GM12878 (cell line): ENCODE measurements at regions not wholly inside any gene's neighbourhood (a gene's known extent, or its start where the extent isn't known, plus 50 kb on each side); places are given as distances from the start of the nearest gene placed in this dataset.

ENCODE experiments used
- ATAC-seq: fragments of 200-7000 bp; cut with Tn5 transposase; 3 replicates; pipeline ENCODE4 v1.9.1; 2020; ENCODE audit warnings: mild to moderate bottlenecking, moderate library complexity
- BruUV-seq: library from RNA; stranded (reverse); fragments of 400-500 nt; replicated peaks from 2 replicates; lab custom pipeline; 2021; lab: Mats Ljungman, UMichigan
- CTCF ChIA-PET: fragments of 300-600 bp; sonication (Branson Sonifier 250); formaldehyde crosslinking; extraction: SDS; loops from one replicate; lab custom pipeline; 2021; ENCODE audit warnings: inconsistent platforms; lab: Yijun Ruan, JAX
- POLR2A ChIA-PET: fragments of 350-600 bp; formaldehyde crosslinking; extraction: SDS; loops from one replicate; lab custom pipeline; 2021; ENCODE audit warnings: inconsistent platforms; lab: Charles Lee
- RAD21 ChIA-PET: fragments of 300-600 bp; sonication (Branson Sonifier 250); formaldehyde crosslinking; loops from one replicate; lab custom pipeline; 2023; ENCODE audit warnings: antibody characterized with exemption; ENCODE audit not compliant: unreplicated experiment; lab: Charles Lee
- SMC1A ChIA-PET: fragments of 300-600 bp; sonication (Branson Sonifier 250); formaldehyde crosslinking; loops from one replicate; lab custom pipeline; 2023; ENCODE audit not compliant: unreplicated experiment, uncharacterized antibody; lab: Charles Lee
- DNase-seq: peaks from one replicate; pipeline ENCODE4 v3.0.0-alpha.2; 2011; ENCODE audit warnings: low read depth, low spot score
- FAIRE-seq: peaks from 3 replicates; lab custom pipeline; 2011; peaks lifted over from hg19 to GRCh38; lab: Jason Lieb, UNC
- H2AFZ ChIP-seq: 2 replicates; pipeline ENCODE4 v1.6.0; 2011; ENCODE audit warnings: low read depth, low read length, control low read depth; ENCODE audit not compliant: control insufficient read depth
- H3K27ac ChIP-seq: 2 replicates; pipeline ENCODE4 v1.5.1; 2011; ENCODE audit warnings: control low read depth; ENCODE audit not compliant: control insufficient read depth, insufficient read depth
- H3K27me3 ChIP-seq, 2 experiments: replicated peaks in 1 of 2; 2 replicates each; pipeline versions ENCODE4 v1.6.0 to v1.6.1; 2011; ENCODE audit warnings: low read length in 1 of 2; ENCODE audit not compliant: control insufficient read depth in 2 of 2, insufficient read depth in 2 of 2
- H3K36me3 ChIP-seq, 2 experiments: 2 replicates each; pipeline ENCODE4 v1.5.1; 2011; ENCODE audit warnings: low read length in 1 of 2; ENCODE audit not compliant: control insufficient read depth in 2 of 2, insufficient read depth in 2 of 2
- H3K4me1 ChIP-seq: 2 replicates; pipeline ENCODE4 v1.6.1; 2011; ENCODE audit warnings: mild to moderate bottlenecking, low read length, moderate library complexity, mixed read lengths; ENCODE audit not compliant: control insufficient read depth, insufficient read depth
- H3K4me2 ChIP-seq: 2 replicates; pipeline ENCODE4 v1.6.0; 2011; ENCODE audit warnings: control low read depth; ENCODE audit not compliant: control insufficient read depth, insufficient read depth
- H3K4me3 ChIP-seq: fragments of 200-600 bp; sonication (generic); 2 replicates; pipeline ENCODE4 v1.5.1; 2016
- H3K79me2 ChIP-seq: 2 replicates; pipeline ENCODE4 v1.6.0; 2011; ENCODE audit warnings: low read length; ENCODE audit not compliant: control insufficient read depth, insufficient read depth
- H3K9ac ChIP-seq: 2 replicates; pipeline ENCODE4 v1.8.0; 2011; ENCODE audit warnings: low read length, control low read depth, mixed read lengths; ENCODE audit not compliant: control insufficient read depth, insufficient read depth
- H3K9me3 ChIP-seq: replicated peaks from 3 replicates; pipeline ENCODE4 v1.5.1; 2011; ENCODE audit warnings: mild to moderate bottlenecking, low read length; ENCODE audit not compliant: control insufficient read depth, insufficient read depth
- H4K20me1 ChIP-seq: 2 replicates; pipeline ENCODE4 v1.6.0; 2011; ENCODE audit not compliant: control insufficient read depth, insufficient read depth
- HDAC2 ChIP-seq: fragments of 200-600 bp; sonication (generic); IDR thresholded peaks from 2 replicates; pipeline ENCODE4 v1.6.1; 2017
- LARP7 ChIP-seq: fragments of 450-650 bp; IDR thresholded peaks from 2 replicates; pipeline ENCODE4 v1.6.1; 2017; ENCODE audit warnings: mild to moderate bottlenecking
- RAD21 ChIP-seq: IDR thresholded peaks from 2 replicates; pipeline ENCODE4 v1.6.1; 2011; ENCODE audit warnings: mild to moderate bottlenecking, low read depth, low read length, moderate library complexity; ENCODE audit not compliant: insufficient read depth
- RCOR1 ChIP-seq: conservative IDR thresholded peaks from 2 replicates; pipeline ENCODE4 v1.6.1; 2012; ENCODE audit warnings: low read depth, low read length, improper control_type of control experiment
- SIX5 ChIP-seq: IDR thresholded peaks from 2 replicates; pipeline ENCODE4 v1.6.1; 2011; ENCODE audit warnings: mild to moderate bottlenecking, low read depth, low read length, moderate library complexity; ENCODE audit not compliant: severe bottlenecking
- TCF12 ChIP-seq: IDR thresholded peaks from 2 replicates; pipeline ENCODE4 v1.6.1; 2011; ENCODE audit warnings: low read depth, mild to moderate bottlenecking, low read length
- WGBS: methylation state at CpG from one replicate; pipeline ENCODE4 v1.1.6; 2016; ENCODE audit warnings: low lambda C conversion rate; ENCODE audit not compliant: insufficient replicate concordance, insufficient coverage; ENCODE audit errors: missing lambda C conversion rate; 5-methylcytosine and 5-hydroxymethylcytosine counted together
- in situ Hi-C: fragments of 300-500 bp; cut with MboI; formaldehyde crosslinking; loops from 9 replicates; pipeline ENCODE4 v1.14.3; 2018; ENCODE audit warnings: mixed read lengths
- intact Hi-C: fragments of 100-400 bp; cut with micrococcal nuclease; formaldehyde crosslinking; loops from one replicate; pipeline ENCODE4 v1.14.2; 2022; ENCODE audit not compliant: unreplicated experiment
- TF ChIP-seq, protein P1 (sequence below): fragments of 450-650 bp; formaldehyde crosslinking; IDR thresholded peaks from 2 replicates; pipeline ENCODE4 v1.4.0; 2022; ENCODE audit warnings: mild to moderate bottlenecking, moderate library complexity

DNA sequence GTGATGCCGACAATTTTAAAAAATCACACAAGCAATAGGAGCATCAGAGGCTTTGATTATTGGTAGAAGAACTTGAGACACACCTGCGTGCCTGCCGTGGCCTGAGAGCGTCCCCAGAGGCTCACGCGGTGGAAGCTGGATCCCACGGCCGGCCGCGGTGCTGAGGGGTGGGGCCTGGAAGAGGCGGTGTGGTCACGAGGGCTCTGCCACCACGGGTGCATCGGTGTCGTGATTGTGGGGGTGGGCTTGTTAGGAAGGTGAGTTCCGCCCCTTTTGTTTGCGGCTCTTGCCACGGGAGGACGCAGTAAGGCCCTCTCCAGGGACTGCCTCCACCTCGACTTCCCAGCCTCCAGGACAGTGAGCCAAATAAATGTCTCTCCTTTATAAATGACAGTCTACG, 77.2 kb upstream of the ADRA2C start (continued):
- TF ChIP-seq RCOR1 (no peak), LARP7 (no peak)

DNA sequence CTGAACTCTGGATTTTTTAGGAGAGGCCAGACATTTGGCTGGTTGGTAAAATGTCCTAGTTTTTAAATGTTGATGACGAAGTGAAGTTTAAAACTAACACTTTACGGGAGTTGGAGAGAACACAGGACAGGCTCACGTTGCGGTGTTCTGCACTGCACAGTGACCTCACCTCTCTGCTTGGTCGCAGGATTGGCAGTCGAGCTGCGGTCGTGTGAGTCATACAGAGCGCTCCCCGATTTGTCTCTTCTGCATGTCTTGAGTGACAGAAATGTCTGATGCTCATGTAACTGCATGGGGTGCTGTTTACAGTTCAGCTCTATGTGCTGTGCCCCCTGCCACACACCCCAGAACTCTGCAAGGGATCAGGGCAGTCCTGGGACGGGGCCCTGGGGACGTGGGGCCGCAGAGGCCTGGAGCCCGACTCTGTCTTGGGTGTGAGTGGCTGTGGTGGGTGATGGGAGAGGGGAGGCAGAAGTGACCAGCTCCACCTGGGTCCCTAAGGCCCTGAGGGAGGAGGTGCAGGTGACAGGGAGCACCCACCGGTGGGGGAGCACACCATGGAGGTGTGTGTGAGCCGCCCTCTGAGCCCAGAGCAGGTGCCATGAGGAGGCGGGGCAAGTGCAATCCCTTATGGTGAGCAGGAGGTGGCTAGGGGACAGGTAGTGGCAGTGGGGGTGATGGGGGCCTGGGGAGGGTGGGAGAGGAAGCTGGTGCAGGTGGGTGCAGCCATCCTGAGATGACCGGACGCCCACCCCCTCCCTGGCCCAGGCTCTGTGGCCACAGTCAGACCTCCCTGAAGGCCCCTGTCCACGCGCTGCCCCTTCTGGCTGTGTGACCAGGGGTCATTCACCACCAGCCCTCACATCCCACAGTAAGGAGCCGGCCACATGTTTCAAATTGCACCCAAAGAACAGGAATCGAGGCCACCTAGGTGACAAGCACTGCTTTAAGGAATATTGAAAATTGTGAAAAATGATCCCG, 77.9 kb upstream of the ADRA2C start:
- Histone ChIP-seq H3K27me3 (no peaks in the 10 kb centered on the region; a peak in 1 of 4 replicates), H3K36me3 (no peaks in the 10 kb centered on the region), H3K9me3 (no peaks in the 10 kb centered on the region), H3K4me3 (no peak overlapping the region), H3K9ac (no peak overlapping the region), H2AFZ (no peak overlapping the region), H3K4me2 (no peak overlapping the region), H3K27ac (no peak overlapping the region), H4K20me1 (no peaks in the 10 kb centered on the region), H3K79me2 (no peaks in the 10 kb centered on the region), H3K4me1 (no peaks in the 10 kb centered on the region)
- ATAC-seq: no peak
- 41% methylated on average over 22 of the region's 24 CpGs for WGBS
- RAD21 ChIA-PET: no interaction called here
- no TSS peak for BruUV-seq
- no peak for FAIRE-seq
- intact Hi-C loops: no loop called here
- SMC1A ChIA-PET: no interaction called here
- in situ Hi-C loops: no loop called here
- POLR2A ChIA-PET: no interaction called here
- DNase-seq: no peak
- CTCF ChIA-PET: no interaction called here
- TF ChIP-seq, protein P1, sequence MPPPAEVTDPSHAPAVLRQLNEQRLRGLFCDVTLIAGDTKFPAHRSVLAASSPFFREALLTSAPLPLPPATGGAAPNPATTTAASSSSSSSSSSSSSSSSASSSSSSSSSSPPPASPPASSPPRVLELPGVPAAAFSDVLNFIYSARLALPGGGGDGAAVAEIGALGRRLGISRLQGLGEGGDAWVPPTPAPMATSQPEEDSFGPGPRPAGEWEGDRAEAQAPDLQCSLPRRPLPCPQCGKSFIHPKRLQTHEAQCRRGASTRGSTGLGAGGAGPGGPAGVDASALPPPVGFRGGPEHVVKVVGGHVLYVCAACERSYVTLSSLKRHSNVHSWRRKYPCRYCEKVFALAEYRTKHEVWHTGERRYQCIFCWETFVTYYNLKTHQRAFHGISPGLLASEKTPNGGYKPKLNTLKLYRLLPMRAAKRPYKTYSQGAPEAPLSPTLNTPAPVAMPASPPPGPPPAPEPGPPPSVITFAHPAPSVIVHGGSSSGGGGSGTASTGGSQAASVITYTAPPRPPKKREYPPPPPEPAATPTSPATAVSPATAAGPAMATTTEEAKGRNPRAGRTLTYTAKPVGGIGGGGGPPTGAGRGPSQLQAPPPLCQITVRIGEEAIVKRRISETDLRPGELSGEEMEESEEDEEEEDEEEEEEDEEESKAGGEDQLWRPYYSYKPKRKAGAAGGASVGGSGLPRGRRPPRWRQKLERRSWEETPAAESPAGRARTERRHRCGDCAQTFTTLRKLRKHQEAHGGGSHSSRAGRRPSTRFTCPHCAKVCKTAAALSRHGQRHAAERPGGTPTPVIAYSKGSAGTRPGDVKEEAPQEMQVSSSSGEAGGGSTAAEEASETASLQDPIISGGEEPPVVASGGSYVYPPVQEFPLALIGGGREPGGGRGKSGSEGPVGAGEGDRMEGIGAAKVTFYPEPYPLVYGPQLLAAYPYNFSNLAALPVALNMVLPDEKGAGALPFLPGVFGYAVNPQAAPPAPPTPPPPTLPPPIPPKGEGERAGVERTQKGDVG (CRISPR knock-in tag): no peak
- TF ChIP-seq RAD21 (no peak), TCF12 (no peak), SIX5 (no peak), HDAC2 (no peak)
